Thyroid gland (tissue), 4 donors: ENCODE measurements at regions not wholly inside any gene's neighbourhood (a gene's known extent, or its start where the extent isn't known, plus 50 kb on each side); places are given as distances from the start of the nearest gene placed in this dataset.

ENCODE experiments used
- DNase-seq, 2 donors: peaks; one replicate each; pipeline ENCODE4 v3.0.0-alpha.2; 2019
- H3K27ac ChIP-seq, 3 donors: fragments of 200-600 bp; sonication (generic); 1 replicate in 2 of 3; 2 replicates in 1 of 3; pipeline ENCODE4 v1.5.1; 2016 to 2019; ENCODE audit warnings: mild to moderate bottlenecking in 1 of 3, moderate library complexity in 1 of 3
- H3K27me3 ChIP-seq: fragments of 200-600 bp; sonication (generic); one replicate; pipeline ENCODE4 v1.5.1; 2019
- H3K36me3 ChIP-seq, 2 donors: fragments of 200-600 bp; sonication (generic); one replicate each; pipeline ENCODE4 v1.5.1; 2016 to 2019
- H3K4me1 ChIP-seq, 2 donors: fragments of 200-600 bp; sonication (generic); one replicate each; pipeline ENCODE4 v1.5.1; 2017 to 2019
- H3K4me3 ChIP-seq, 3 donors: fragments of 200-600 bp; sonication (generic); replicated peaks in 1 of 3; 1 replicate in 2 of 3; 2 replicates in 1 of 3; pipeline ENCODE4 v1.5.1; 2016; ENCODE audit warnings: mild to moderate bottlenecking in 1 of 3
- H3K9me3 ChIP-seq: fragments of 200-600 bp; sonication (generic); one replicate; pipeline ENCODE4 v1.5.1; 2017
- CTCF ChIP-seq, 6 experiments: fragments of 200-600 bp in 3 of 6; fragments of 450-650 bp in 3 of 6; sonication (generic) in 3 of 6; IDR thresholded peaks; one replicate each; pipeline ENCODE4 v1.5.1; 2016 to 2019; ENCODE audit warnings: antibody characterized with exemption in 6 of 6, mild to moderate bottlenecking in 2 of 6, inconsistent platforms in 1 of 6, moderate library complexity in 1 of 6
- POLR2A ChIP-seq, 2 donors: fragments of 450-650 bp; IDR thresholded peaks; one replicate each; pipeline ENCODE4 v1.6.1; 2017; ENCODE audit warnings: antibody characterized with exemption in 2 of 2, mild to moderate bottlenecking in 2 of 2, moderate library complexity in 1 of 2
- WGBS, 2 donors: methylation state at CpG; one replicate each; pipeline ENCODE4 v1.1.5; 2017; 5-methylcytosine and 5-hydroxymethylcytosine counted together
- intact Hi-C: fragments of 100-400 bp; cut with DNase I; formaldehyde crosslinking; loops from one replicate; pipeline ENCODE4 v1.15.1; 2023

DNA sequence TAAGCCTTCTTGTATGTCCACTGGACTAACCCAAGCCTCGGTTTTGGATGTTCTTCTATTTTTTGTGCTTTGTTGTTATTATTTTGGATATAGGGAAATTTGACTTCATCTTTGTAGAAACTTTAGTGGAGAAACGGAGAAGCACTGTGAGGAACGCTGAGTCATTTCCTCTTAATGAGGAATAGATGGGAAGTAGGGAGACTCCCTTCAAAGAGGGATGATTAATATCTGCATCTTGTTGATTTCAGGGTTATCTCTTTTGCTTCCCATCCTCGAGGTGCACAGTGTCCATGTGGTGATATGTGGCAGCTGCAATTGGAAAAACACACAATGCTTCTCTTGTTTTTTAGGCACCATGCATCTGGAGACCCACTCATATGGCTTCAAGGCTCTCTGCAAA lies 1147.9 kb downstream of the NLGN4X start:
- intact Hi-C loops = no loop called here
- Histone ChIP-seq H3K4me3 (no peak overlapping the region), H3K9me3 (no peaks in the 10 kb centered on the region), H3K27ac (no peak overlapping the region), H3K27me3 (no peaks in the 10 kb centered on the region), H3K36me3 (no peaks in the 10 kb centered on the region), H3K4me1 (no peaks in the 10 kb centered on the region)
- no peak for TF ChIP-seq POLR2A (IDR thresholded peaks at IDR 0.05)
- no peak for TF ChIP-seq CTCF (IDR thresholded peaks at IDR 0.05)
- 63 to 71% methylated on average over 4 of the region's 4 CpGs for whole genome bisulfite sequencing, 2 donors
- DNase-seq = no peak

- Histone ChIP-seq H3K4me3 (no peak overlapping the region), H3K9me3 (no peaks in the 10 kb centered on the region), H3K4me1 (no peaks in the 10 kb centered on the region), H3K27me3 (no peaks in the 10 kb centered on the region), H3K27ac (no peak overlapping the region), H3K36me3 (no peaks in the 10 kb centered on the region)
- intact Hi-C loops = no loop called here
- TF ChIP-seq CTCF (IDR thresholded peaks at IDR 0.05) = no peak
- TF ChIP-seq POLR2A (IDR thresholded peaks at IDR 0.05) = no peak
- DNase-seq = no peak
- WGBS, 2 donors = 85 to 91% methylated on average over 5 of the region's 5 CpGs
These were observed 1160.1 kb downstream of the NLGN4X start for GRCh38 chrX:5068550-5068949.

- TF ChIP-seq CTCF (IDR thresholded peaks at IDR 0.05) (no peak), POLR2A (IDR thresholded peaks at IDR 0.05) (no peak)
- no peaks in the 10 kb centered on the region for H3K27me3 ChIP-seq
- no peaks in the 10 kb centered on the region for H3K4me1 ChIP-seq
- H3K4me3 ChIP-seq = no peak overlapping the region
- intact Hi-C loops = no loop called here
- WGBS, 2 donors = 78 to 87% methylated on average over 2 of the region's 2 CpGs
- no peak for DNase-seq
- no peaks in the 10 kb centered on the region for H3K9me3 ChIP-seq
- H3K27ac ChIP-seq = no peak overlapping the region
- H3K36me3 ChIP-seq = no peaks in the 10 kb centered on the region
These were observed 1170.9 kb downstream of the NLGN4X start for GRCh38 chrX:5057786-5058185.

DNA sequence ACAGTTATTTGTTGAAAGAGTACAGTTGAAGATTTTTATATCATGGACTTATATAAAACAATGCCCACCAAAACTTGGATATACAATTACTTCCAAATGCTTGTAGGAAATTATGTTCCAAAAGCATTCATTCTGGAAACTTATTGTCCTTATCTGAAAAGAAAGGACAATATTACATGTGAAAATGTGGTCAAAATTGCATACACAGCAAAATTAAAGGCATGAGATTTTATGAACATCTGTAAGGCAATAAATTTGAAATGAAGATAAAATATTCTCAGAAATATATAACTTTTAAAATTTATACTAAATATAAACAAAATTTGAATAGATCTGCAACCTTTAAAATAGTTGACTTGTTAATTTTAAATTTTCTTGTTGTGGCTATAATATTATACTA lies 1173.8 kb downstream of the NLGN4X start:
- TF ChIP-seq POLR2A (IDR thresholded peaks at IDR 0.05) (no peak), CTCF (IDR thresholded peaks at IDR 0.05) (no peak)
- no peak for DNase-seq
- Histone ChIP-seq H3K9me3 (no peaks in the 10 kb centered on the region), H3K27me3 (no peaks in the 10 kb centered on the region), H3K27ac (no peak overlapping the region), H3K4me1 (no peaks in the 10 kb centered on the region), H3K4me3 (no peak overlapping the region), H3K36me3 (no peaks in the 10 kb centered on the region)
- intact Hi-C loops = no loop called here

DNA sequence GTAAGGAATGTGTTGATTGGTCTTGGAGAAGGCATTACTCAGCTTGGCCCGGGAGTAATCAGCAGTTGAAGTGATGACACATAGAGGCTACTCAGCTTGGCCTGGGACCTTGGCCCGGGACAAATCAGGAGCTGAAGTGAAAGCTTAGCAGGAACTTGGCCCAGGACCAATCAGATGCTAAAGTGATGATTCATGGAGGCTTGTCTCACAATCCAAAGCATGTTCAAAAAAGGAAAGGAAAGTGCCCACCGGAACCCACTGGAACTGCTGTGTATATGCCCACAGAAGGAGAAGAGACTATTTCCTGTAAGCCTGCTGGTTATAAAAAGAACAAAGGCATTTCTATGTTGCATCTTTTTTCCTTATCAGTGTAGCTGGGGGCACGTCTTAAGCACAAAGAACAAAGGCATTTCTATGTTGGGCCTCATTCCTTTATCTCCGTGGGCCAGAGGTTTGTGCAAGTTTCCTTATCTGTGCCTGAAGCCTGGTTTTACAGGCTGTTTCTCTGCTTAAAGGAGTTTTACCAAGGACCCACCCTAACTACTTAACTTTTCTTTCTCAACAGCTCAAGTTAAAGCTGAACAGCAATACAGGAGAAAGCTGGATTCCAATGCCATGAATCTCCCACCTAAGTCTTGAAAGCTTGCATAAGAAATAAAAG lies 1176.7 kb downstream of the NLGN4X start:
- 35 to 69% methylated on average over 5 of the region's 5 CpGs for WGBS, 2 donors
- H3K27ac ChIP-seq = no peak overlapping the region

More for the DNA sequence above, 1176.7 kb downstream of the NLGN4X start:
- H3K4me1 ChIP-seq = no peaks in the 10 kb centered on the region
- H3K36me3 ChIP-seq = no peaks in the 10 kb centered on the region
- intact Hi-C loops = no loop called here
- TF ChIP-seq POLR2A (IDR thresholded peaks at IDR 0.05) (no peak), CTCF (IDR thresholded peaks at IDR 0.05) (no peak)
- no peaks in the 10 kb centered on the region for H3K27me3 ChIP-seq
- H3K9me3 ChIP-seq = no peaks in the 10 kb centered on the region
- peak in 1 of 2 donors; percentile 2 for DNase-seq
- no peak overlapping the region for H3K4me3 ChIP-seq
